SK-N-SH (cell line): ENCODE measurements at regions not wholly inside any gene's neighbourhood (a gene's known extent, or its start where the extent isn't known, plus 50 kb on each side); places are given as distances from the start of the nearest gene placed in this dataset.

ENCODE experiments used
- CTCF ChIA-PET: fragments of 300-600, 350-600 bp; formaldehyde crosslinking; extraction: SDS; loops from one replicate; lab custom pipeline; 2021; lab: Yijun Ruan, JAX
- POLR2A ChIA-PET: fragments of 350-600 bp; sonication (Branson Sonifier 250); formaldehyde crosslinking; extraction: SDS; loops from one replicate; lab custom pipeline; 2020; ENCODE audit warnings: antibody characterized with exemption, inconsistent platforms; lab: Yijun Ruan, JAX
- DNase-seq: peaks from one replicate; pipeline ENCODE4 v3.0.0; 2012
- H2AFZ ChIP-seq: fragments of 200-600 bp; sonication (generic); 2 replicates; pipeline ENCODE4 v1.8.1; 2016; ENCODE audit warnings: antibody characterized with exemption, mild to moderate bottlenecking, low read depth
- H3F3A ChIP-seq: fragments of 200-600 bp; sonication (generic); replicated peaks from 2 replicates; pipeline ENCODE3; 2016; ENCODE audit warnings: antibody characterized with exemption, mild to moderate bottlenecking; ENCODE audit not compliant: insufficient read depth
- H3K27ac ChIP-seq, 2 experiments: fragments of 200-500 bp in 1 of 2; fragments of 200-600 bp in 1 of 2; sonication (Bioruptor generic) in 1 of 2; sonication (generic), shearing (Covaris generic) in 1 of 2; 2 replicates each; pipeline versions ENCODE4 v1.5.1 to v1.6.1; 2014 to 2016; ENCODE audit warnings: low read depth in 2 of 2, inconsistent platforms in 1 of 2, low read length in 1 of 2, mild to moderate bottlenecking in 1 of 2, mixed read lengths in 1 of 2
- H3K27me3 ChIP-seq: fragments of 200-600 bp; sonication (generic), shearing (Covaris generic); 2 replicates; pipeline ENCODE4 v1.6.1; 2016; ENCODE audit warnings: mixed run types; ENCODE audit not compliant: insufficient read depth
- H3K36me3 ChIP-seq, 2 experiments: fragments of 200-500 bp in 1 of 2; fragments of 200-600 bp in 1 of 2; sonication (Bioruptor generic) in 1 of 2; sonication (generic) in 1 of 2; replicated peaks in 1 of 2; 2 replicates each; pipeline versions ENCODE3 to v1.5.1; 2014 to 2016; ENCODE audit warnings: low read length in 1 of 2, mild to moderate bottlenecking in 1 of 2; ENCODE audit not compliant: insufficient read depth in 2 of 2, control insufficient read depth in 1 of 2
- H3K4me1 ChIP-seq, 2 experiments: fragments of 200-500 bp in 1 of 2; fragments of 200-600 bp in 1 of 2; sonication (Bioruptor generic) in 1 of 2; sonication (generic), shearing (Covaris generic) in 1 of 2; 2 replicates each; pipeline versions ENCODE4 v1.5.1 to v1.6.1; 2014 to 2016; ENCODE audit warnings: low read depth in 1 of 2, low read length in 1 of 2, mixed run types in 1 of 2; ENCODE audit not compliant: insufficient read depth in 2 of 2, control insufficient read depth in 1 of 2
- H3K4me2 ChIP-seq: fragments of 200-600 bp; sonication (generic), shearing (Covaris generic); 2 replicates; pipeline ENCODE4 v1.6.1; 2017; ENCODE audit warnings: mixed run types
- H3K4me3 ChIP-seq, 2 experiments: fragments of 200-500 bp in 1 of 2; fragments of 200-600 bp in 1 of 2; sonication (Bioruptor generic) in 1 of 2; sonication (generic), shearing (Covaris generic) in 1 of 2; 2 replicates each; pipeline versions ENCODE4 v1.5.1 to v1.8.1; 2014 to 2016; ENCODE audit warnings: low read depth in 2 of 2, inconsistent platforms in 1 of 2, low read length in 1 of 2, mild to moderate bottlenecking in 1 of 2, mixed read lengths in 1 of 2, moderate library complexity in 1 of 2
- H3K79me2 ChIP-seq: fragments of 200-600 bp; sonication (generic); 2 replicates; pipeline ENCODE4 v1.8.1; 2017; ENCODE audit warnings: mild to moderate bottlenecking; ENCODE audit not compliant: insufficient read depth
- H3K9ac ChIP-seq: fragments of 200-600 bp; sonication (generic); 2 replicates; pipeline ENCODE4 v1.6.1; 2017; ENCODE audit warnings: mixed run types
- H3K9me2 ChIP-seq: fragments of 200-600 bp; sonication (generic); 2 replicates; pipeline ENCODE4 v1.6.1; 2017; ENCODE audit warnings: mixed run types
- H3K9me3 ChIP-seq: fragments of 200-600 bp; sonication (generic); 2 replicates; pipeline ENCODE4 v1.6.1; 2017; ENCODE audit warnings: mixed run types, mild to moderate bottlenecking, moderate library complexity
- H4K20me1 ChIP-seq: fragments of 200-600 bp; sonication (generic); 2 replicates; pipeline ENCODE4 v1.6.1; 2017; ENCODE audit warnings: mild to moderate bottlenecking, mixed run types; ENCODE audit not compliant: insufficient read depth
- ELF1 ChIP-seq: IDR thresholded peaks from 2 replicates; pipeline ENCODE4 v1.4.0; 2012
- EZH2phosphoT487 ChIP-seq: fragments of 200-600 bp; sonication (generic); IDR thresholded peaks from 2 replicates; pipeline ENCODE4 v1.6.1; 2017; ENCODE audit warnings: low read depth, mixed run types, mild to moderate bottlenecking, antibody characterized with exemption, moderate library complexity, borderline replicate concordance
- FOSL2 ChIP-seq: IDR thresholded peaks from 2 replicates; pipeline ENCODE4 v1.4.0; 2012; ENCODE audit warnings: low read depth, mild to moderate bottlenecking, moderate library complexity, borderline replicate concordance
- FOXM1 ChIP-seq: IDR thresholded peaks from 2 replicates; pipeline ENCODE4 v1.4.0; 2012; ENCODE audit warnings: low read depth, mild to moderate bottlenecking
- GABPA ChIP-seq: IDR thresholded peaks from 2 replicates; pipeline ENCODE4 v1.4.0; 2012; ENCODE audit warnings: low read depth, mild to moderate bottlenecking
- GATA2 ChIP-seq: sonication (generic); formaldehyde crosslinking; IDR thresholded peaks from 2 replicates; pipeline ENCODE4 v1.5.0; 2020; ENCODE audit warnings: mild to moderate bottlenecking, missing genetic modification reagents
- MEF2A ChIP-seq: IDR thresholded peaks from 2 replicates; pipeline ENCODE4 v1.4.0; 2012; ENCODE audit warnings: low read depth, borderline replicate concordance
- MXI1 ChIP-seq: IDR thresholded peaks from 2 replicates; pipeline ENCODE4 v1.6.1; 2012; ENCODE audit warnings: mild to moderate bottlenecking, low read depth, low read length, improper control_type of control experiment
- NFIC ChIP-seq: IDR thresholded peaks from 2 replicates; pipeline ENCODE4 v1.4.0; 2012; ENCODE audit warnings: borderline replicate concordance
- POLR2AphosphoS5 ChIP-seq: IDR thresholded peaks from 2 replicates; pipeline ENCODE4 v1.6.1; 2012; ENCODE audit warnings: low read depth, low read length
- RAD21 ChIP-seq: IDR thresholded peaks from 2 replicates; pipeline ENCODE4 v1.6.1; 2012; ENCODE audit warnings: mild to moderate bottlenecking, low read length
- RCOR1 ChIP-seq: fragments of 150-350 bp; IDR thresholded peaks from 2 replicates; pipeline ENCODE4 v1.6.1; 2017; ENCODE audit warnings: antibody characterized with exemption, low read length
- RFX5 ChIP-seq: IDR thresholded peaks from 2 replicates; pipeline ENCODE4 v1.6.1; 2012; ENCODE audit warnings: mild to moderate bottlenecking, improper control_type of control experiment, low read length
- RXRA ChIP-seq: IDR thresholded peaks from 2 replicates; pipeline ENCODE4 v1.4.0; 2012; ENCODE audit warnings: low read depth, mild to moderate bottlenecking, borderline replicate concordance
- SIN3A ChIP-seq: IDR thresholded peaks from 2 replicates; pipeline ENCODE4 v1.6.1; 2012; ENCODE audit warnings: low read depth, mild to moderate bottlenecking, low read length, moderate library complexity, borderline replicate concordance
- SMC3 ChIP-seq: IDR thresholded peaks from 2 replicates; pipeline ENCODE4 v1.6.1; 2012; ENCODE audit warnings: low read depth, low read length, improper control_type of control experiment
- TAF1 ChIP-seq: IDR thresholded peaks from 2 replicates; pipeline ENCODE4 v1.6.1; 2012; ENCODE audit warnings: low read depth, mild to moderate bottlenecking, low read length, moderate library complexity, borderline replicate concordance
- TCF12 ChIP-seq: IDR thresholded peaks from 2 replicates; pipeline ENCODE4 v1.4.0; 2012
- TEAD4 ChIP-seq: IDR thresholded peaks from 2 replicates; pipeline ENCODE4 v1.4.0; 2012; ENCODE audit warnings: mild to moderate bottlenecking, borderline replicate concordance; ENCODE audit not compliant: insufficient read depth
- YY1 ChIP-seq: IDR thresholded peaks from 2 replicates; pipeline ENCODE4 v1.4.0; 2012; ENCODE audit warnings: low read depth, mild to moderate bottlenecking
- WGBS: methylation state at CpG from one replicate; pipeline ENCODE4 v1.1.6; 2017; ENCODE audit warnings: low lambda C conversion rate; 5-methylcytosine and 5-hydroxymethylcytosine counted together
- TF ChIP-seq, protein P1 (sequence below): fragments of 150-350 bp; IDR thresholded peaks from 2 replicates; pipeline ENCODE4 v1.6.1; 2017; ENCODE audit warnings: antibody characterized with exemption, low read length, low read depth, borderline replicate concordance
- TF ChIP-seq, protein P2 (sequence below): IDR thresholded peaks from 2 replicates; pipeline ENCODE4 v1.4.0; 2012; ENCODE audit warnings: low read depth
- TF ChIP-seq, protein P3 (sequence below): IDR thresholded peaks from 2 replicates; pipeline ENCODE4 v1.4.0; 2012; ENCODE audit warnings: low read depth, borderline replicate concordance
- TF ChIP-seq, protein P4 (sequence below): fragments of 200-600 bp; sonication (generic); IDR thresholded peaks from 2 replicates; pipeline ENCODE4 v1.6.1; 2017; ENCODE audit warnings: antibody characterized with exemption, mild to moderate bottlenecking, moderate library complexity
- TF ChIP-seq, protein P5 (sequence below): IDR thresholded peaks from 2 replicates; pipeline ENCODE4 v1.4.0; 2012; ENCODE audit warnings: low read depth, borderline replicate concordance

DNA sequence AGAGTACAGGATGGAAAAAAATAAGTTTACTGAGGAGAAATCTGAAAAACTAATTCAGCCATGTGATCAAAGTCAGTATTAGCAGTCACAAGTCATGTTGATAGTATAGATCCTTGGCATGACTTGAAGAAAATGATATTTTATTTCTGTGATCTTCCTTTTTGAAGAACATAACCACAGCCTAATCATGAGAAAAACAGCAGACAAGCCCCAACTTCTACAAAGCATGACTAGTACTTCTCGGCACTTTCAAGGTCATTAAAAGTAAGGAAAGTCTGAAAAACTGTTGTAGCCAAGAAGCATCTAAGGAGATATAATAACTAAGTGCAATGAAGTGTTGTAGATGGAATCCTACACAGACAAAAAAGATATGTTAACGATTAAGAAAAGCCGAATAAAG is 264.1 kb upstream of the FOXG1 start:
- CTCF ChIA-PET: no interaction called here
- WGBS: 9% methylated on average over 3 of the region's 3 CpGs

DNA sequence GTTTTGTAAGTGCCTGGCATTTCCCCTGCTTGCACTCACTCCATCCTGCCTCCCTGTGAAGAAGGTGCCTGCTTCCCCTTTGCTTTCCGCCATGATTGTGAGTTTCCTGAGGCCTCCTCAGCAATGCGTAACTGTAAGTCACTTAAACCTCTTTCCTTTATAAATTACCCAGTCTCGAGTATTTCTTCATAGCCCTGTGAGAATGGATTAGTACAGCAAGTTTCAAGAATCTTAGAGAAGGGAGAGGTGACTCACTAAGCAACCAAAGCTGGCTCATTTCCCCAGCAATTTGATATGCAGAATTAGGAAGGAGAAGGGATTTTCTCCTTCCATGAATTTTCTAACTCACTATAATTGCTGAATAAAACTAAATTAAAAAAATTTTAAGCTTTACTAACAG is 251.0 kb upstream of the FOXG1 start:
- no peaks in the 10 kb centered on the region for H3K9me2 ChIP-seq
- no peaks in the 10 kb centered on the region; the same call in 1 of the 2 replicates for H3K27me3 ChIP-seq
- H3K36me3 ChIP-seq: peaks cover 0 to 4% of the 10 kb centered on the region in 2 experiments
- POLR2A ChIA-PET: no interaction called here
- no peak for DNase-seq
- WGBS: 7% methylated on average over 3 of the region's 3 CpGs
- H3K9ac ChIP-seq: no peak overlapping the region
- H3K79me2 ChIP-seq: no peaks in the 10 kb centered on the region
- H3K4me3 ChIP-seq: no peak overlapping the region
- H3K9me3 ChIP-seq: no peaks in the 10 kb centered on the region; the same call in 1 of the 2 replicates
- peak overlapping the region; percentile 76; the same call in 1 of the 2 replicates for H2AFZ ChIP-seq
- peak overlapping the region in 1 of 2 experiments; percentile 22; a peak in 1 of 4 replicates for H3K27ac ChIP-seq
- H3F3A ChIP-seq: no peaks in the 10 kb centered on the region
- H4K20me1 ChIP-seq: no peaks in the 10 kb centered on the region
- no peaks in the 10 kb centered on the region for H3K4me1 ChIP-seq
- CTCF ChIA-PET: no interaction called here
- no peak overlapping the region for H3K4me2 ChIP-seq
- TF ChIP-seq MXI1 (no peak), YY1 (no peak), POLR2AphosphoS5 (no peak), EZH2phosphoT487 (no peak), TAF1 (no peak), RFX5 (no peak), GATA2 (CRISPR knock-in tag) (no peak), RXRA (no peak), RAD21 (no peak), ELF1 (no peak), TEAD4 (no peak), NFIC (no peak), MEF2A (no peak)
- TF ChIP-seq, protein P1, sequence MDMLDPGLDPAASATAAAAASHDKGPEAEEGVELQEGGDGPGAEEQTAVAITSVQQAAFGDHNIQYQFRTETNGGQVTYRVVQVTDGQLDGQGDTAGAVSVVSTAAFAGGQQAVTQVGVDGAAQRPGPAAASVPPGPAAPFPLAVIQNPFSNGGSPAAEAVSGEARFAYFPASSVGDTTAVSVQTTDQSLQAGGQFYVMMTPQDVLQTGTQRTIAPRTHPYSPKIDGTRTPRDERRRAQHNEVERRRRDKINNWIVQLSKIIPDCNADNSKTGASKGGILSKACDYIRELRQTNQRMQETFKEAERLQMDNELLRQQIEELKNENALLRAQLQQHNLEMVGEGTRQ: no peak
- TF ChIP-seq, protein P2, sequence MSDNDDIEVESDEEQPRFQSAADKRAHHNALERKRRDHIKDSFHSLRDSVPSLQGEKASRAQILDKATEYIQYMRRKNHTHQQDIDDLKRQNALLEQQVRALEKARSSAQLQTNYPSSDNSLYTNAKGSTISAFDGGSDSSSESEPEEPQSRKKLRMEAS: no peak
- TF ChIP-seq, protein P3, sequence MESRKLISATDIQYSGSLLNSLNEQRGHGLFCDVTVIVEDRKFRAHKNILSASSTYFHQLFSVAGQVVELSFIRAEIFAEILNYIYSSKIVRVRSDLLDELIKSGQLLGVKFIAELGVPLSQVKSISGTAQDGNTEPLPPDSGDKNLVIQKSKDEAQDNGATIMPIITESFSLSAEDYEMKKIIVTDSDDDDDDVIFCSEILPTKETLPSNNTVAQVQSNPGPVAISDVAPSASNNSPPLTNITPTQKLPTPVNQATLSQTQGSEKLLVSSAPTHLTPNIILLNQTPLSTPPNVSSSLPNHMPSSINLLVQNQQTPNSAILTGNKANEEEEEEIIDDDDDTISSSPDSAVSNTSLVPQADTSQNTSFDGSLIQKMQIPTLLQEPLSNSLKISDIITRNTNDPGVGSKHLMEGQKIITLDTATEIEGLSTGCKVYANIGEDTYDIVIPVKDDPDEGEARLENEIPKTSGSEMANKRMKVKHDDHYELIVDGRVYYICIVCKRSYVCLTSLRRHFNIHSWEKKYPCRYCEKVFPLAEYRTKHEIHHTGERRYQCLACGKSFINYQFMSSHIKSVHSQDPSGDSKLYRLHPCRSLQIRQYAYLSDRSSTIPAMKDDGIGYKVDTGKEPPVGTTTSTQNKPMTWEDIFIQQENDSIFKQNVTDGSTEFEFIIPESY: no peak

More for the DNA sequence above, 264.1 kb upstream of the FOXG1 start:
- Histone ChIP-seq H3K4me2 (no peak overlapping the region), H3F3A (no peaks in the 10 kb centered on the region), H3K79me2 (no peaks in the 10 kb centered on the region), H3K27ac (no peak overlapping the region), H3K9ac (no peak overlapping the region), H3K4me1 (no peaks in the 10 kb centered on the region), H3K27me3 (0 out of 2 replicates have a peak, but pooled peaks cover 6% of the 10 kb centered on the region), H4K20me1 (no peaks in the 10 kb centered on the region), H3K36me3 (no peaks in the 10 kb centered on the region), H2AFZ (no peak overlapping the region), H3K4me3 (no peak overlapping the region), H3K9me2 (no peaks in the 10 kb centered on the region), H3K9me3 (no peaks in the 10 kb centered on the region)
- DNase-seq: no peak
- POLR2A ChIA-PET: no interaction called here
- no peak for TF ChIP-seq RFX5
- TF ChIP-seq TCF12: no peak
- TF ChIP-seq, protein P4, sequence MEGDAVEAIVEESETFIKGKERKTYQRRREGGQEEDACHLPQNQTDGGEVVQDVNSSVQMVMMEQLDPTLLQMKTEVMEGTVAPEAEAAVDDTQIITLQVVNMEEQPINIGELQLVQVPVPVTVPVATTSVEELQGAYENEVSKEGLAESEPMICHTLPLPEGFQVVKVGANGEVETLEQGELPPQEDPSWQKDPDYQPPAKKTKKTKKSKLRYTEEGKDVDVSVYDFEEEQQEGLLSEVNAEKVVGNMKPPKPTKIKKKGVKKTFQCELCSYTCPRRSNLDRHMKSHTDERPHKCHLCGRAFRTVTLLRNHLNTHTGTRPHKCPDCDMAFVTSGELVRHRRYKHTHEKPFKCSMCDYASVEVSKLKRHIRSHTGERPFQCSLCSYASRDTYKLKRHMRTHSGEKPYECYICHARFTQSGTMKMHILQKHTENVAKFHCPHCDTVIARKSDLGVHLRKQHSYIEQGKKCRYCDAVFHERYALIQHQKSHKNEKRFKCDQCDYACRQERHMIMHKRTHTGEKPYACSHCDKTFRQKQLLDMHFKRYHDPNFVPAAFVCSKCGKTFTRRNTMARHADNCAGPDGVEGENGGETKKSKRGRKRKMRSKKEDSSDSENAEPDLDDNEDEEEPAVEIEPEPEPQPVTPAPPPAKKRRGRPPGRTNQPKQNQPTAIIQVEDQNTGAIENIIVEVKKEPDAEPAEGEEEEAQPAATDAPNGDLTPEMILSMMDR: no peak
- no peak for TF ChIP-seq SIN3A
- TF ChIP-seq RCOR1: no peak
- no peak for TF ChIP-seq FOSL2
- TF ChIP-seq TAF1: no peak
- no peak for TF ChIP-seq FOXM1
- no peak for TF ChIP-seq GATA2 (CRISPR knock-in tag)
- TF ChIP-seq YY1: no peak
- TF ChIP-seq GABPA: no peak
- TF ChIP-seq SMC3: no peak
- TF ChIP-seq, protein P5, sequence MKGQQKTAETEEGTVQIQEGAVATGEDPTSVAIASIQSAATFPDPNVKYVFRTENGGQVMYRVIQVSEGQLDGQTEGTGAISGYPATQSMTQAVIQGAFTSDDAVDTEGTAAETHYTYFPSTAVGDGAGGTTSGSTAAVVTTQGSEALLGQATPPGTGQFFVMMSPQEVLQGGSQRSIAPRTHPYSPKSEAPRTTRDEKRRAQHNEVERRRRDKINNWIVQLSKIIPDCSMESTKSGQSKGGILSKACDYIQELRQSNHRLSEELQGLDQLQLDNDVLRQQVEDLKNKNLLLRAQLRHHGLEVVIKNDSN: no peak
- TF ChIP-seq NFIC: no peak
